GM18873 (cell line): ENCODE measurements at regions not wholly inside any gene's neighbourhood (a gene's known extent, or its start where the extent isn't known, plus 50 kb on each side); places are given as distances from the start of the nearest gene placed in this dataset.

ENCODE experiments used
- ATAC-seq: cut with Tn5 transposase; IDR thresholded peaks from one replicate; pipeline ENCODE4 v1.9.1; 2021; ENCODE audit warnings: mild to moderate bottlenecking, moderate library complexity, moderate number of reproducible peaks; ENCODE audit not compliant: unreplicated experiment, low FRiP score

DNA sequence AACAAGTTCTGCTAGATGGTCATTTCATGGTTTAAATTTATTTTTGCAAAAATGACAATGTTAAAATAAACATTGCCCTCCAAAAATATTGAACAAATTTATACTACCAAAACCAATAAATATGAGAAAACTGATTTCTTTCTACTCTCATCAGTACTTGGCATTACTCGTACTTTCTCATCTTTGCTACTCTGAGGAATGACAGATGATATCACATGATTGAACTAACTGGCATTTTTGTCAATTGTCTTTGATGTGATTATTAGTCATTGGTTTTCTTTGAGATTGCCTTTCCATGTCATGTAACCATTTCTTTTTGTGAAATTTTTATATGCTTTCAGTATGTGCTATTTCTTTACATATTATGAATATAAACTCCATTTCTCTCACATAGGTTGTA, 167.0 kb upstream of the ITGA4 start:
- no peak for ATAC-seq

DNA sequence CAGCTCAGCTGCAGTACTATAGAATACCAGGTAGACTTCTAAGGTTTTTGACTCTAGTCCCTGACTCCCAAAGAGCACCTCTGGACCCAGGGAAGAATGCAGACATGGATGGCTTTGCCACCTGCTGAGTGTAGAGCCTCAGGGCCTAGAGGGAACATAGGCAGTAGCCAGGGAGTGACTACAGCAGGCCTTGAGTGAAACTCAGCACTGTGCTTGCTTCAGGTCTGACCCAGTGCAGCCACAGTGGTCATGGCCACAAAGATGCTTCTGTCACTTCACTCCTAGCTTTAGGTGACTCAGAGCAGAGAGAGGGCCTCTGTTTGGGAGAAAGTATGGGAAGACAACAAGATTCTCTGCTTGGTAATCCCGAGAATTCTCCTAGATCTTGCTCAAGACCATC, 162.2 kb upstream of the ITGA4 start:
- ATAC-seq: no peak

DNA sequence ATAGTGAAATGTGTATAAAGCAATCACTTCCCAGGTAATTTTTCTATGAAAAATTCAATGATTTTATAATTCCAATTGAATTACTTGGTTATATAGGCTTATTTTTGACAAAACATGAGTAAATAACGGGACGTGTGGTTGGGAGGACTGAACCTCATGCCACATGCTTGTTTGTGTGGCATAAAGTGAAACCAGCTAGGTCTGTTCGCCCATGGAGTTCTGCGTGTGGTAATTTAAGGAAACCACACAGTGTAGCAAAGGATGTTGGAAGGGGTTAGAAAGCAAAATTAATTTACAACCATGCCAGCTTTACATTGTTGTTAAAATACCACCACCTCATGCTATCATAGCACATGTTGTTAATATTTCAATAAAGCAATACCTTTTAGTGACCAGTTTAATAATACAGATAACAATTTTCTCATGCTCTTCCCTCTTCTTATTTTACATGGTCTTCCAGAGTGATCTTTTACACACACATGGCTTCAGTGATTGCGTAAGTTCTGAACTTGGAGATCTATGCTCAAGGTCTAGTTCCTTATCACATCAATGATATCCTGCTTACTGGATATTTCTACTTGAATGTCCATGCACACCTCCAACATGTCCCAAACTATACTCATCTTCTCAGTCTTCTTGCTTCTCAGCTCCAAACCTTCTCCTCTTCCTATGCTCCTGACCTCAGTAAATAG, 156.4 kb upstream of the ITGA4 start:
- ATAC-seq: no peak

DNA sequence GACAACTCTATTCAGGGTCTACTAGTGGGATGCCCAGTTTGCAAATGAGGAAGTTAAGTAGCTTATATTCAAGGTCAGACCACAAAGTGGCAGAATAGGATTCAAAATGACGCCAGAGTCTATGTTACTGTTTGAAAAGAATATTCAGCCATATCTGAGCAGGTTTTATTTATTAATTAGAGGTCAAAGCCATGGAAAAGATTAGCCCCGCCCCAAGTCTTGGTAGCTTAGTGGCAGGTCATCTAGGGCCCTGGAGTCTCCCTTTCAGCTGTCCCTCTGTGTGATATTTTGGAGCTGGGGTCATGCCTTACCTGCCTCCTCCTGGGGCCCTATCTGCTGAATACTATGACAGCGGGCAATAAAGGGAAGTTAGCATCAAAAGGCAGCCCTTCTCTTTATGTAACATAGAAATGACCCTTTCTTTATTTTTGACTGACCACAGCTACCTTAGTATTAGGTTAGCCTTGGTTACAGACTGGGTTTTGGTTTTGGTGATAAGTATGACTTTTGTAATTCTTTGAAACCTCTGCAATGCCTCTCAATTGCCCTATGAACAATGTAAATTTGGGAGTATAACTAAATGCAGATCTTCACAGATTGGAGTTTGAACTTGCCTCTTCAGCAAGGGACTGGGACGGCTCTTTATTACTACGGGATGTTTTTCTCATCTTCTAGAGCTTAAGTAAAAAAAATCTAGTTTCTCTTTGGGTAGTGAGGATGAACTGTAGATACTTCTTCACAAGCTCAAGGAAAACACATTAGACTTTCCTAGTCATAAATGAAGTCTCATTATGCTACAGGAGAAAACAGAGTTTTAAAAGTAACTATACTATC, 153.0 kb upstream of the ITGA4 start:
- ATAC-seq: peak; percentile 30

DNA sequence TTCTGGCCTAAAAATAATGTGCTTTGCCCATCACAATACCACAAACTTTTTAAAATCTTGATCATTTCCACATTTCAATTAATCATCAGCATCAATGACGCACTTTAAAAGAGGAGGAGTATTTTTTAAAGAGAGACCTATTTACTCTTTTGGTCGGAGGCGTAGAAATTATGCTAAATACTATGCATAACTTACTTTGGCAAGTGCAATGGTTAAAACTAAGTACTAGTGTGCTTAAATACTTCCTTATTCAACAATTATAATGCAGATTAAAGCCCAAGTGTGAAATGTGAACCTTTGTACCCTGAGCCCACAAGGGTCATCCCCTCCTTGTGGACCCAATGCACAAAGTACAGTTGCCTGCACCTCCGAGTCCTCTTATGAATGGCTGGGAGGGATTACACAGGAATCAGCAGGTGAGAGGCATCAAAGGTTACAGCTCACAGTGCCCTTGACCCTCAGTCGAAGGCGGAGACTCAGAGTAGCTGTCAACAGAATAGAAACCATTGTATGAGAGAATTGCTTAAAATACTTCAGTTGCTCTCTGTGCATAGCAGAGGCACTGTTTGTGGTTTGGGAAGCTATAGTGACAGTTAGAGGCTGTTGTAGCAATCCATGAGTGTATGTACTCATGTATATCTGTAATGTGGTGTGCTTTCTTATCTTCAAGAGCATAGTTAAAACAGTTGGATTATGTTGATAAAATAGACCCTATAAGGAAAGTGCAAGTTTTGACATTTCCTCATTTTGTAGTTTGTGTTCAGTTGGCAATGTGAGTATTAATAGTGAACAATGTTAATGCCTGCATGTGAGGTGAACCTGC, 151.7 kb upstream of the ITGA4 start:
- ATAC-seq: peak; percentile 92

DNA sequence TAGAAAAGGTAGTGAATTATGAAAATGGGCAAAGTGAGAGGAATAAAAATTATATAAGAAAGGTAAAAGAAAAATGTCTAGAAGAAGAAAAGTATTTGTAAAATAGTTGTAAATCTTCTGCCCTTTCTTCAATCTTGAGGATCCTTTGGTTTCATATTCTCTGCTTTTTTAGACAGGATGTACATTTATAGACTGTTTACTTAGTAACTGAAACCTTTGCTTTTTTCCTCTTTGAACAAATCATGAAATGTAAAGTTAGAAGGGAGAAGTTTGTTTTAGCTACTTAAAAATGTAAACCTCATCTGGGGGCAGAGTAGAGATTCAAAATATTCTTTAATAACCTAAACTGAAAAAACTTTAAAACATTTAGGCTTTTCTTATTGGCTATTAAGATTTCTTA, 150.4 kb upstream of the ITGA4 start:
- ATAC-seq: no peak

DNA sequence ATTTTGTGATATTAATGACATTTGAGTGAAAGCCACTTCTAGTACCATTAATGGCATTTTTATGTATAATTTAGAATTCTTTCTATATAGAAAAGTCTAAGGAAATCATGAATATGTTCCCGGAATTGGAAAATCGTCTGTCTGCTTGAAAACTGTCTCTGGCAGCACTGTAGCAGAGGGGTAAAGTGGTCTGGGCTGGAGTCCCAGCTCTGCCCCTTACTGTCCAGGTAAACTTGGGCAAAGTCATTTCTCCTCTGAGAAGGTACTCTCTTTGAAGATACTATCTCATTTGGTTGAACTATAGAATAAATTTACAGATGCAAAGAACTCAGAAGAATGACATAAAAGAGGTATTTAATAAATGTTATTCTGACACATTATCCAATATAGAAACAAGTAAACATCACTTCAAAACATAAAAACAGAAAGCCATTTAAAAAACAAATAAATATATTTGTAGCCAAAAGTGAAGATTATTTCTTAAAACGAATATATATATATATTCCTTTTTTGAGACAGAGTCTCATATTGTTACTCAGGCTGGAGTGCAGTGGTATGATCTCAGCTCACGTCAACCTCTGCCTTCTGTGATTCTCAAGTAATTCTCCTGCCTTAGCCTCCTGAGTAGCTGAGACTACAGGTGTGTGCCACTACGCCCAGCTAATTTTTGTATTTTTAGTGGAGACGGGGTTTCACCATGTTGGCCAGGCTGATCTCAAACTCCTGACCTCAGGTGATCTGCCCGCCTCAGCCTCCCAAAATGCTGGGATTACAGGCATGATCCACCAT, 149.8 kb upstream of the ITGA4 start:
- ATAC-seq: no peak

DNA sequence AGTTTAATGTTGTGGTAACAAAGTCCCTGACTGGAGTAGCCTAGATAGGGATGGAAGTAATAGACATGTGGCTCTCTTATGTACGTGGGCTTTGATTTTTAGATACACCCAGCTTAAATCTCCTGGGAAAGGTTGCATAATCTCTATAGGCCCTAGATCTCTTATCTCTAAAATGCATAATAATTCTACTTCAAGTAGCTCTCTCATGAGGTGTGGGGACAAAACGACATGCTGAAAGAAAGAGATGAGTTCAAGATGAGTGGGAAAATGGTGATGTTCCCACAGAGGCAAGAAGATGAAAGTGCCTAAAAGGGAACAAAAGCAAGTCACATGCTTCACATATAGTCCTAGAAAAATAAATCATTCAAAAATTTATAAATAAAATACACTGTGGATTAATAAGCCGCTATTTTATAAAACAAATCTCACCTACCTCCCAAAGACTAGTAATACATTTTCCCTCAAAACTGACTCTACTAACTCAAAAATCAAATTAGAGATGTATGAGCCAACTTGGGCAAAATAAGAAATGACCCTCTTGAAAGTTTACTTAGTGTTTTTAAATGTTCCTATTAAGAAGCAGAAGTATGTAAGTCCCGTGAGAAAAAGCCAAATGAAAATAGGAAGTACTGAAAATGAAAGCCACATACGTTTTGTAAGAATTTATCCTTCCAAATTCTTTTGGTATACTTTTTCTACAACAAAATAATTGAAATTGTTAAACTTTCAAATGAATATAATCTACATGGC, 148.2 kb upstream of the ITGA4 start:
- no peak for ATAC-seq

DNA sequence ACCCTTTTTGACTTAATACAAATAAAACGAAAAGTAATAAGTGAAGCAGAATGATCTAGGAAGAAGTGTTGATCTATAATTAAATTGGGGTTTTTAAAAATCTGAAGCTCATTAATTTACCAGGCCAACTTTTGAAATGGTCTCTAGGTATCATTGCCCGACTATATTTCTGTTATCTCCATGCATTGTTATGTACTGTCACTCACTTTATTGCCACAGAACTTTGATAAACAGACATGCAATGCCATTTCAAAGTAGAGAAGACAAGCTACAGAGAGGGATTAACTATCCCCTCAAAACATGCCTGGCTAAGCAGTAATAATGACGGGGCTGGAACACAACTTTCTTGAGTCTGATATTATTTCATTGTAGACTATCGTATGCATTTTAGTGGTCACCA, 147.6 kb upstream of the ITGA4 start:
- no peak for ATAC-seq

DNA sequence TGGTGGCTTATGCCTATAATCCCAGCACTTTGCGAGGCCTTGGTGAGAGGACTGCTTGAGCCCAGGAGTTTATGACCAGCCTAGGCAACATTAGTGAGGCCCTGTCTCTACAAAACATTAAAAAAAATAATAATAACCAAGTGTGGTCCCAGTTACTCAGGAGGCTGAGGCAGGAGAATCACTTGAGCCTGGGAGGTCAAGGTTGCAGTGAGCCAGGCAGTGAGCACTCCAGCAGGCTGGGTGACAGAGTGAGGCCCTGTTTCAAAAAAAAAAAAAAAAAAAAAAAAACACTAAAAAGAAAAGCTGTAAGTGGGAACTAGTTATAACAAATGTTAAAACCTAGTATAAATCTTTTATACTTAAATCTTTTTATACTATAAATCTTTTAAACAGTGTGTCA, 146.2 kb upstream of the ITGA4 start:
- no peak for ATAC-seq

DNA sequence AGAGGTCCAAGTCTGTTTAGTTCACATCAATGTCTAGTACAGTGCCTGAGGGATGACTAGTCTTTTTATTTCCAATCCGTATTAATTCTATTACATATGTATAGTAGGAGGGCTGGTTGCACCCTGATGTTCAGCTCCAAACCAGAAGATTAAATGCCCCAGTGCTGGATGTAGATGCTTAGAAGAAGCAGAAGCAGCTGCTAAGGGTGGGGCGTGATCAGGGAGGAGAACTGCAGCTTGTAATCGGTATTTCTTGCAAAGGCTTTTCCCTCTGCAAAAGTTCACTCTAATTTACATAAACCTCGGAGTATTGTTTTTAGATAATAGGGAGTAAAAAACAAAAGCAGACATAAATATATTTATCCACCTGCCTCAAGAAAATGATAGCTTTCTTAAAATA, 145.3 kb upstream of the ITGA4 start:
- no peak for ATAC-seq

DNA sequence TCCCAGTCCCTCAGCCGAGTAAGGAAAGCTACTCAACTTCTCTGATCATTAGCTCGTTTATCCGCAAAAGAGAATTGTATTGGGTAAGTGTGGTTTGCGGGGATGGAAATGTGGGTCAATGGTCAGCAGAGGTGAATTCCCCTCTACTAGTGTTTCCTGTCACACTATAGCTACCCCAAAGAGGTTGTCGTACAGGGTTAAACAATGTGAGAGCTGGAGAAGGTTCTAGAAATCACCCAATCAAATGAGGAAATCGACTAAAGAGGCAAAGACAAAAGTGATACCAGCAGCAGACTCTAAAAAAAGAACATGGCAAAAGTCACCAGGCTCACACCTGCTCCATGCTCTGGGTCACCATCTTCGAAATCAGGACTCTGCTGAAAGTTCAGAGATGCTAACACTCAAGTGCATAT, 144.7 kb upstream of the ITGA4 start:
- ATAC-seq: peak; percentile 94

DNA sequence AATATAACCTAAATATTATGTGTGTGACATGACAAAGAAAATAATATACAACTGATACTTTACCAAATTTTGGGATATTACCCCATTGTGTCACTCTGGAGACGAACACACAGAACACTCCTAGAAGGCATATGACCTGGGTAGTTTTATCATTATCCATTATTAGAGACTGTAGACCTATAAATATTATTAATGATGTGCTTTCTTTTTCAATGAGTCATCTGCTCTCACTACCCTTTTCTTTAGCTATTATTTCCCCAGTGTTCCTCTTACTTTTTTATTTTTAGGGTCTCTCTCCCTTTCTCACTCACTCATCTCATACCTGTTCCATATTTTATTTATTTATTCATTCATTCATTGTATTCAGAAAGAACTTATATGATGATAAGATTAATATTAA, 143.3 kb upstream of the ITGA4 start:
- ATAC-seq: no peak

DNA sequence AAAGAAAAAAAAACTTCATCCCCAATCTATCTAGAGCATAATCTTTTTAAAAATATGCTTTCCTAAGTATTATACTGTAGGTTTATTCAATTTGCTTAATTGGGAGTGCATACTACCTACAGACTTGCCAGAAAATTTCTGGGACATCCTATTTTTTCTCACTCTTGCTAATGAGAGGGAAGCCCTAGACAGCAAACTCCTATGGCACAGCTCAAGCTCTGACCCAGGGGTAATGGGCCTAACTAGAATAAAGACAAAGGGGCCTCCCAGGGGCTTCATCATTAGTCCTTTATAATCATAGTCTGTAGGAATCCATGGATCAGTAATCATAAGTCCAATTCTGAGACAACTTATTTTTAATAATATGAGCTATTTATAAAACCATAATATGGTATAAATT, 142.6 kb upstream of the ITGA4 start:
- no peak for ATAC-seq

DNA sequence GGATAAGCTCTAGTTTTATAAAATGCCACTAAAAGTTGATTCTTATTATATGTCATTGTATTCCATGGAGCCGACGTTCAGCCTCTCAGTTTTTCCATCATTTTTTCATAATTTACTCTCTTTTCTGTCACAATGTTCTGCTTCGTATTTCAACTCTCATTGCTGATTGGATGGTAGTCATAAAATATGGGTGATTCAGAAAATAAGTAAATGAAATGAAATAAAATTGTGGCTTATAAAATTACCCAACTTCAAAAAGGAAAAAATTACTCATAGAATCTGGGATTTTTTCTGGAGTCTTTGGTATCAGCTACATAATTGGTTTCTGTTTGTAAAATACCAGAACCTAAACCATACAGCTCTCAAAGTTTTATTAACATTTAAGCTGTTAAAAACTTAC, 139.7 kb upstream of the ITGA4 start:
- ATAC-seq: no peak

DNA sequence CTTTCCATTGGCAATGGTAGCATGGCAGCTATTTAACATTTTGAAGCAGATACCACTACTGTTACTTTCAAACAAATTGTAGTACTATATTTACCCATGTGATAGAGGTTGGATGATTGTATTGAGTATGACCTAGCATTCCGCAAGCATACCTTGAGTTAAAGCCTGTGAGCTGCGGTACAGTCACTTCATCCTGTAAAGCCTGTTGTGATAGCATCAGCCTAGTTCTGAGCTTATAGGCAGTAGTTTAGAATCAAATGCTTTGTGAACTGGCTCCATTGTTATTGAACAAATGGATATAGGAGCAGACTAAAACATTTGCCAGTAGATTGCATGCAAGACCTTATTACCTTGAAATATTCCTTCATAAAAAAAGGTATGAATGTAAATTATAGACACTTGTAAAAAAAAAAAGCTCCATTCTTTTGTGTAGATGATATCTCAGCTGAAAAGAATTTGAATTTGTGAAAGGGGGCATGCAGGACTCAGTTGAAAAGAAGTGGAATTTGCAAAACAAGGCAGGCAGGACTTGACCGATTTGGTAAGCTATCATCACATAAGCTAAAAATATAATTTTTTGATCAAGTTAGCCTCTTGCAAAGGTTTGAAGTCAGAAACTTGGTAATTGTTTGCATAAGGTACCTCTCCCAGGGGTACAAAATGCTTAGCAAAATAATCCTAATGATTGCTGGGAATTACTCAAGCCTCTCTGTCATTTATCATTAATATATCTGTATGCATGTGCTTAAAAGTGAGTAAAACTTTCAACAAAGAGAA, 138.5 kb upstream of the ITGA4 start:
- no peak for ATAC-seq

DNA sequence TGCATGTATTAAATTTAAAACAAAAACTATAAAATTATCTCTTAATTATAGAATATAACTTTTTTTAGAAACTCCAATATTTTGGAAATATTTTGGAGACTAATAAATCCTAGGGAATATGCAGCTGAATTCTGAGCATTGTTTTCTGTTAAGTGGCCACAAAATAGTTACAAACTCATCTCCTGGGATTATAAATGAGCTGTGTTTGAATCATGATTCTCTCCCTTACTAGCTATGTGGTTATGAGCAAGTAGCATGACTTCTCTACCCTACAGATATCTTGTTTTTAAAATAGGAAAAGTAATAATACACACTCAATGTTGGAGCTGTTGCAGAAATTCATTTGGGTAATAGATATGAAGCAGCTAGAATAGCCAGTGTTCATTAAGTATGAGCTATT, 137.9 kb upstream of the ITGA4 start:
- no peak for ATAC-seq

DNA sequence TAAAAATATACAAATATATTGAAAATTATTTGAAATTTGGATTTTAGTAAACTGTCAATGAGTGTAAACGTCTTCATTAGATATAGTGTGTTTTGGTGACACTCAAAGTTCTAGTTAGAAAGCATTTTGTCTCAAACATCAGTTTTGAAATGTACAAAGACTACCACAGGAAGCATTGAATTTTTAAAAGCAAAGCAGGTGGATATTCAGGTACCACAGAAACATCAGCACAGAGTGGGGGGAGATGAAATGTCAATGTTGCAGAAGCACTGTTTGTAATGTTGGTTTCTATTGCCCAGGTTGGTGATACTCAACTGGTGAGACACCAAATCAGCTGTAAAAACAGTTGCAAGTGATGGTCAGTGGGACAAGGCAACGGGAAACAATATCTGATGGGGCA, 136.5 kb upstream of the ITGA4 start:
- no peak for ATAC-seq

DNA sequence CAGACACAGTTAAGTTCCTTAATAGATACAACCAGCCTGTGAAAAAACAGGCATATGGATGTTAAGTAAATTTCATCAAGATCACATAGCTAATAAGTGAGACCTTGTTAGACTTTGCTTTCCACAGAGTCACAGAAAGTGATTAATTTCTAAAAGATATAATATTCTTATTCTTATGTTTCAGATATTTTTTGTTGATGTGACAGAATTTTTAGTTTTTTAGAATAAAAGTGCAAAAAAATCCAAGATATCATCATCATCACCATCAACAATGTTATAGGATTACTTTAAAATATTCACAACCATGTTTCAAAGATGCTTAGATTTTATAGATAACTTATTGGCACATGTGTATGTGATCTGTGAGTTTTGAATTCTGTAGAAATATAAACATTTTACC, 132.3 kb upstream of the ITGA4 start:
- ATAC-seq: no peak
